ENCODE measurements at regions not wholly inside any gene's neighbourhood (a gene's known extent, or its start where the extent isn't known, plus 50 kb on each side); places are given as distances from the start of the nearest gene placed in this dataset.

GRCh38 chr2:121897335-121897970, 142.0 kb downstream of the TSN start:
- TF ChIP-seq CTCF (IDR thresholded peaks at IDR 0.05) = peak in 3 of 6 experiments; percentile 41 to 45 (median 41)
- no peak for TF ChIP-seq POLR2A (IDR thresholded peaks at IDR 0.05)

All from Peyer's patch (tissue), 4 donors.